DMS 273 (cell line): ENCODE measurements at regions not wholly inside any gene's neighbourhood (a gene's known extent, or its start where the extent isn't known, plus 50 kb on each side); places are given as distances from the start of the nearest gene placed in this dataset.

Experiments
- DNase-seq: peaks from one replicate; lab custom pipeline; 2025; ENCODE audit not compliant: unreplicated experiment; lab: John Stamatoyannopoulos, UW

DNA sequence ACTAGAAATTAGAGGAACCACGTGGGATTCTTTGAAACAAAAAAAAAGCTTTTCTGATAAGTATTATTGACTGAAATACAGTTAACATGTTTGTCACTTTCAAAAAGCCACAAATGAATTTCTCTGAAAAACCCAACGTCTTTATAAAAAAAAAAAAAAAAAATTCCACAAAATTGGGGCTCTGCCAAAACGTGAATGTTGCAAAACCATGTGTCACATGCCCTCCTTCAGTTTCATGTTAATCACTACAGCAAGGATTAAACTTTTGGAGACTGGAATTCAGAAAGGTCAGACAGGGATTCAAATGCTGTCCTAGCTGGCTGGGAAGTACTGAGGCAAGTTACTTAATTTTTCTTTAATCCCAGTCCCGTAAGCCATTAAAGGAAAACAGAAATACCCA is 278.0 kb upstream of the KLF14 start:
- peak; percentile 63 for DNase-seq

DNA sequence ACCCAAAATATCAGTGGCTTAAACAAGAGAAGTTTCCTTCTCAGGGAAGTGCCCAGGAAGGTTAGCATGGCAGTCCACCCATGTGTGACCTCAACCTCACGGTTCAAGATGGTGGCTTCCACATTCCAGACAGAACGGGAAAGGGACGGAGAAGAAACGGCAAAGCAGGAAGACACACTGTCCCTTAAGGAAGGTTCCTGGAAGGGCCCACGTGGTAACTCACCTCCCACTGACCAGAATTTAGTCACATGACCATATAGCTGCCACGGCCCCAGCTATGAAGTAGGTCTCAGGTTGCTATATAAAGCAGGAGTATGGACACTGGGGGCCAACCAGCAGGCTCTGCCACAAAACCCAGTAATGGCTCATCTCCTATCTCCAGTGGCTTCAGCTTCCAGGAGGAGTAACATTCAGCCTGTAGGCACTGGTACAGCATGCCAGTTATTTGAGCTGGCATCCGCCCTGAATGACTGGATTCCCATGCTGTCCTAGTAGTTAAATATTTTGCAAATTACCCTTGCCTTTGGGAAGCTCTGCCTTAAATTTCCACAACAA is 278.5 kb upstream of the KLF14 start:
- DNase-seq = peak; percentile 53

DNA sequence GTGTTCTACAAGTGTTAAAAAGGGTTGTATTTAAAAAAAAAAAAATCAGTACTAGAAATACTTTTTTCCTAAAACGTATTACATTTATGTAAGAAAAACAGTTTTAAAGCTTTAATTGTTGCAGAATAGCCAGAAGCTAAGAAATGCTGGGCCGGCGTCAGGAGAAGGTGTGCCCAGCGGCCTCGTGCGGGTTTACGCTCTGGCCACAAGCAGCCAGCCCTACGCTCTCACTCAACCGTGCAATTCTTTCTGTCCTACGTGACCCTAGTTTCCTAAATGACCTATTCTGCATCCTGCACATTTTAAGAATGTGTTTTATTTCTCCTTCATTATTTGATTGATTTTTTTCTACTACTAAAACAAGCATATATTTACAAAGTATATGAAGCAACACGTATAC is 279.7 kb upstream of the KLF14 start:
- DNase-seq = no peak

DNA sequence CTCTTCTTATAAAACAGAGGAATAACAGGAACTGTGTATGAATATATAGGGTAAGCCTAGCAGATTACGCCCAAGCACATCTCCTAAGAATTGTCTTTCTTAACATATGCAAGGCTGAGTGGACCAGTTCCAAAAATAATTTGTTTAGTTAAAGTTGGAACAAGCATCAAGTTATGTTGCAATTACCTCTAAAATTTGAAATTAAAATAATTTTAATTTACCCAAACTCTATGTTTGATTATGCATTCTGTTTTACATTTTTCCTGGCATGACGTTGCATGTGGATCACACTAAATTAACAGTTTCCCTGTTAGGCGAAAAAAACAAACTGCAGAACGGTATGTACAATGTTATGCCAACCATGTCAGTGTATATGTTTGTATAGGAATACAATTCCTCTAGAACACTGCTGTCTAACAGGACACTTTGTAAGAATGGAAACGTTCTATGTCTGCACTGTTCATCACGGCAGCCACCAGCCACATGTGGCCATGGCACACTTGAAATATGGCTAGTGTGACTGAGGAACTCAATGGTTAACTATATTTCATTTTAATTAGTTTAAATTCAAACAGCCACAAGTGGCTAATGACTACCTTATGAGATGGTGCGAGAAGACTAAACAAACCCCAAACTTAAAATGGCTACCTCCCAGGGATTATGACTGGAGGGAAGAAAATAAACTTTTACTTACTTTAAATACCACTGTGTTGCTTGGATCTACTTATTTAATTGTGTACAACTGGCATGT is 281.1 kb upstream of the KLF14 start:
- DNase-seq = no peak

DNA sequence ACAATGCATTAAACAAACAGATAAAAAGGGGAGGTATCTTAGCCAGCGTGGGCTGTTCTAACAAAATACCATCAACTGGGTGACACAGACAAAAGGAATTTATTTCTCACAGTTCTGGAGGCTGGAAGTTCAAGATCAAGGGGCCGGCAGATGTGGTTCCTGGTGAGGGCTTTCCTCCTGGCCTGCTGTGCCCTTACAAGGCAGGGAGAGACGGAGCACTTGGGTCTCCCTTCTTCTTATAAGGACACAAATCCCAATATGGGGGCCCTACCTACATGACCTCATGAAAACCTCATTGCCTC is 281.6 kb upstream of the KLF14 start:
- DNase-seq = no peak

DNA sequence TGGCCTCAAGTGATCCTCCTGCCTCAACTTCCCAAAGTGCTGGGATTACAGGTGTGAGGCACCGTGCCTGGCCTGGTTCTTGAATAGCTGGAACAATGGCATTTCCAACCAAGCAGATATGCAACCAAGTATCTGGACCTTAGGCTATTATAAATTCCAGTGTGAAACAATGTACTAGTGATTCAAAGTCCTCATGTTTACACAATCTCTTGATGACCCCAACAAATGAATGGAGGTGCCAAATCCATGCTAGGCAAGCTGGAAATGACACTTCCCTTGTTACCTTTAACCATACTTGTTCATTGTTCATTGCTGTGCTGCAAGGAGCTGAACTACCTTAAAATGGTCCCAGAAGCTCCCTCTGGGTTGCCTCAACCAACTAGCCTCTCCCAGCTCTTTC is 282.2 kb upstream of the KLF14 start:
- no peak for DNase-seq

DNA sequence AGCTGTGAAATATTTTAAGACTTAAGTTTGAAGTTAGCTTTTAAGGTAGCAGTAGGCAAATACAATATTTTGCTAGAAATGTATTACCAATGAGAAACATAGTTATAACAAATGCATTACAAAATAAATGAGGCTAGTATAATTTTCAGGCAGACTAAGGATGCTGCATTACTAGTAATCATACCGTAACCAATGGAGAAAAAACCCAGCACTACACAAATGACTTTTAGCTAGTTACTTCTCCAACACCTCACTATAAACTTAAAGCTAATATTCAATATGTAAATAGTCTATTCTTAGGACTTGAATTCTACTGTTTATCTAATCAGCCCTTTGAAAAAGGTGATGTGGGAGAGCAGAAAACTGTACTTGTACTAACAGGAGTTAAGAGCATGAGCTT is 285.3 kb upstream of the KLF14 start:
- DNase-seq = no peak

DNA sequence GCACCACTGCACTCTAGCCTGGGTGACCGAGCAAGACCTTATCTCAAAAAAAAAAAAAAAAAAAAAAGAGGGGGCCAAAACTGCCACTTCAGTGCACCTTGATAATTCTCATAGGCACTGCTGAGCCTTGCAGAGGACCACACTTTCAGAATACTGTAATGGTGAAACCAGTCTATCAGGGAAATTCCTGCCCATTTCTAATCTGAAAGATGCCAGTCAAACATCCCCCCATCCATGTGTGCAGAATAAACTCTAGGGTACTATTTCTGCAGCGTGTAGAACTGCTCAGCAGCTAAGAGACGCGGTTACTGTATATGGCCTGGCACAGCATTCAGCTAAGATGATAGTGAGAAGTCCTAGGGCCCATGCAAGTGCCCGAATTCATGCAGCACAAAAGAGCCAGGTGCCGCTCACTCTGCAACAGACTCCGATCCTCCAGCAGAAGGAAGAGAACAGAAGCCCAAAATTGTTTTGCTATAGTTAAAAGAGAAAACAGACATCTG is 286.8 kb upstream of the KLF14 start:
- no peak for DNase-seq

DNA sequence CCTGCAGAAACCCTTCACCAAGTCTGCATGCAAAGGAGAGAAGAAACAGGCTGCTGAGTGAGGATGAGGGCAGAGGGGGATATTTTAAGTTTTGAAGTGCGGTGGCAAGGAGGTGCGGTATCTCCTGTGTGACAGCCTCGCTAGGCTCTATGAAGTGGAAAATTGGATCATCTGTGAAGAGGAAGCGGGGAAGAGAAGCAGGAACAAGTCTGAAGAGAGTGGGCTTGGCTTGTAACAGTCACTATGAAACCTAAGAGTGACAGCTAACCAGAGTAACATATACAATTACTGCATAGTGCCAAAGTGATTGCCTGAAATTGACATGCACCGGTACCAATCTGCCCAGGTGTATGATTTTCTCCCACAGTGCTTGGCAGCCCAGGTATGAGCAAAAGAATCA is 287.5 kb upstream of the KLF14 start:
- DNase-seq = no peak

DNA sequence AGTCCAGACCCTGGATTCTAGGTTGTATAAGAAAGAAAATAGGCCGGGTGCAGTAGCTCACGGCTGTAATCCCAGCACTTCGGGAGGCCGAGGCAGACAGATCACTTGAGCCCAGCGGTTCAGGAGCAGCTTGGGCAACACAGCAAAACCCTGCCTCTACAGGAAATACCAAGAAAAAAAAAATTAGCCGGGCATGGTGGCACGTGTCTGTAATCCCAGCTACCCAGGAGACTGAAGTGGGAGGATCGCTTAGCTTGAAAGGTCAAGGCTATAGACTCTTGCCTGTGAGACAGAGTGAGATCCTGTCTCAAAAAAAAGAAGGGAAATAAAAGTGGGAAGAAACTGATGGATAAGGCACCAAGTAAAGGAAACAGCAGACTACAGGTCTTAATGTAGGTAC is 287.9 kb upstream of the KLF14 start:
- no peak for DNase-seq

DNA sequence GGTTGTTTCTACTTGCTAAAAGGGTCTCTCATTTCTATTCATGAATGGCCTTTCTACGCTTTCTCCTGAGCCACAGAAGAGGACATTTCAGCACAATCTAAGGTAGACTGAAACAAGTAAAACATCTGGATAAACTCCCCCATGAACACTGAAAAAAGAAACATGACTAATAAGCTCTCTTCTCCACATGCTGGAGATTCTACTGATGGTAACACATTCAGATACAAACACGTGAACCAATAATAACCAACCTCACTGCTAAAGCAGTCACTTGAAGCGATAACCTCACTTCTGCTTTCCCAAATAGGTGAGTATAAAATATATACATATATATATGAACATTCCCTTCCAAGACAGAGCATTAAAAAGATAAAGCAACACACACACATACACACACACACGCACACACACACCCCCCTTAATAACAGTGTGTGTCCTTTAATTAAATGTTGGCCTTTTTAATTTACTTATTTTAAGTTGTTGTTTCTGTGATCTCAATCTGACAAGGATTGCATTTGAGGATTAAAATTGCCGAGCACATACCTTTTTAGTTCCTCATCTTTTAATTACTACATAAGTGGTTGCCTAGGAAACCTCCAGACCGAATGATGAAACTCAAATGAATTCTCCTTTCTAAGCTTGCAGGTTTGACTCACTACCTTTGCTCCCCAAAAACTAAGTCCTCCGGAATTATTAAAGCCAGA is 292.4 kb upstream of the KLF14 start:
- no peak for DNase-seq

DNA sequence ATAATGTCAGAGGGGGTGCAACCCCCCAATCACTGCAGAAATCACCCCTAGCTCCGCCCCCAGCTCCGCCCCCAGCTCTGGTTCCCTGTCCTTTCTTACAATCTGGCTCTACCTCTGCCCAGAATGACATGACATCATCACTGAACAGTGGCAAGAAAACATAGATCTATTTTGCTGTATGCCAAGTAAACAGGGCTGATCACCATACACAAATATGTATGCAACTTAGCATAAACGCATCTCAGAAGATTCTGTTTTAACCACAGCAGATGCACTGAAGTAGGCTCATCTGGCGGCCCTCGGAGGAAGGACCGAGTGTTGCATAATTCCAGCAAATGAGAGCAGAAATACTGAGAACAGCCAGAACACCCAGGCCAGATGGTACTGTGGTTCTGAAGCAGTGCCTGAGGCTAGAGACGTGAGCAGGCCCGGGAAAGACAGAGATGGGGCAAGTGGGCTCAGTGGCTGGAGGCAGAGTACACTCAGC is 293.3 kb upstream of the KLF14 start:
- peak; percentile 92 for DNase-seq

DNA sequence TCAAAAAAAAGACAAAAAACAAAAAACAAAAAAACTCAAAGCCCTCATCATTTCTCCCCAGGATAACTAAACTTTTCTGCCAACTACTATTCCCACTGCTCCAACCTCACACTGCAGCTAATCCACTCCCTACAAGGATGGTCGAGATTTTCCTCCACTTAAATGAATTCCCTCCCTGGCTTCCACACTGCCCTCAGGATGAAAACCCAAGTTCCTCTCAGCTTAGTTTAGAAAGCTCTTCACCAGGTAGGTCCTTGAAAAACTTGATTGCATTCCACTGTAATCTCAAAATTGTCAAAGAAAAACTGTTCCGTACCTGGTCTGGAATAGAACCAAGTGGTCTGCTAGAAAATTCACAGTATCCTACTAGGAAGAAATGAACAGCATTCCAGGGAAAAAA is 294.3 kb upstream of the KLF14 start:
- no peak for DNase-seq

DNA sequence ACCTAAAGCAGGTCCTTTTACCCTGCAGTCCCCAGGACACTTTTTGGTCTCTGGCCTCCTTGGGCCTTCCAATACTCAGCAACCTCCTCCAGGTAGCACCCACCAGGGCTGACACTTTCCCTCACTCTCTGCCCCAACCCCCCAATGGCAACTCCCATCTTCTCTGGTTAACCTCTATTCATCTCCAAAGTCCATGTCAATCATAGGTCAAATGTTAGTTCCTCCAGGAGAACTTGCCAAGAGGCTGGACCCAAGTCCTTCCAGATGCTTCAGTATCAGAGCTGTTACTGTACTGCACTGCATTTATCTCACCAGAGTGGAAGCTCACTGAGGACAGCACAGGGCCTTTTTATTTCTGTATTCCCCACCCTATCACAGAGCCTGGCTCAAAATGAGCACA is 295.0 kb upstream of the KLF14 start:
- DNase-seq = no peak

DNA sequence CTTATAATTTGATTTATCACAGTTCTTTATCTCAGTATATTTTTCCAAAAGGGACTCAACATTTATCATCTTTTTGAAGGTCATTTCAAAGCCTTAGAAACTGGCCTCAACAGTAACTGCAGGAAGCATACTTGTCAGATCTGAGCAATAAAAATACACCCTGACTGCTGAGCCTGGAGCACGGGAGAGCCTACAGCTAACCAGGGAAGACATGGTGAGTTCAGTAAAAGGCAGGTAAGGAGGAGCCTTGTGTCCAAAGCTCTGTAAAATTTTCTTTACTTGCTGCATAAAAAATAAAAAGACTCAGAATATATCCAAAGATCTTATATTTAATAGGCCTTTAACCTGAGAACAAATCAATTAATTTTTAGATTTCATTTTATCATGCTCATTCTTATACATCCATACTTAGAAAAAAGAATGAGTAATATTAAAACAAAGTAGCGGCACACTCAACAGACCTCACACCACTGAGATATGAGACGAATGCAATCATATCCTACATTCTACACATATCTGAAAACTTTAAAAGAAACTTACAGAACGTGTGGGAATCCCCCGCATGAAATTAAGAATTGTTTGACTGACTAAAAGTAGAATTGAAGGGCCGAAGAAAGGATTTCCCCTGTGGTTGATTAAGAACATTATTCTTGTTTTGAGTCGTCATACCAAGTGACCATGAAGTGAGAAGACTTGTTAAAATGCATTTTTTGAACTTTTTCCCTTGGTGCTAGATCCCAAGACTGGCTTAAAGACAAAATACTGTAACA is 296.4 kb upstream of the MKLN1 start:
- no peak for DNase-seq

DNA sequence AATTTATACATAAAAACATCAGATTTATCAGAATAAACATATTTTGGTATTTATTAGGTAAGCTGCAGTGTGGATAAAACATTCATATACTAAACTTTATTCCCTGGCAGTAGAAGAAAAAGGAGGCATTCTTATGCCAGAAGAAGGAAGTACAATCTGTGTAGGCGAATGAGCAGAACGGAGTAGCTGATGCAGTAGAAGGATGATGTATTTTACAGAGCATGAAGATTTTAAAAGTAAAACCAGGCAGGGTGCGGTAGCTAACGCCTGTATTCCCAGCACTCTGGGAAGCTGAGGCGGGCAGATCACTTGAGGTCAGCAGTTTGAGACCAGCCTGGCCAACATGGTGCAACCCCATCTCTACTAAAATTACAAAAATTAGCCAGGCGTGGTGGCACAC is 294.9 kb upstream of the MKLN1 start:
- no peak for DNase-seq

DNA sequence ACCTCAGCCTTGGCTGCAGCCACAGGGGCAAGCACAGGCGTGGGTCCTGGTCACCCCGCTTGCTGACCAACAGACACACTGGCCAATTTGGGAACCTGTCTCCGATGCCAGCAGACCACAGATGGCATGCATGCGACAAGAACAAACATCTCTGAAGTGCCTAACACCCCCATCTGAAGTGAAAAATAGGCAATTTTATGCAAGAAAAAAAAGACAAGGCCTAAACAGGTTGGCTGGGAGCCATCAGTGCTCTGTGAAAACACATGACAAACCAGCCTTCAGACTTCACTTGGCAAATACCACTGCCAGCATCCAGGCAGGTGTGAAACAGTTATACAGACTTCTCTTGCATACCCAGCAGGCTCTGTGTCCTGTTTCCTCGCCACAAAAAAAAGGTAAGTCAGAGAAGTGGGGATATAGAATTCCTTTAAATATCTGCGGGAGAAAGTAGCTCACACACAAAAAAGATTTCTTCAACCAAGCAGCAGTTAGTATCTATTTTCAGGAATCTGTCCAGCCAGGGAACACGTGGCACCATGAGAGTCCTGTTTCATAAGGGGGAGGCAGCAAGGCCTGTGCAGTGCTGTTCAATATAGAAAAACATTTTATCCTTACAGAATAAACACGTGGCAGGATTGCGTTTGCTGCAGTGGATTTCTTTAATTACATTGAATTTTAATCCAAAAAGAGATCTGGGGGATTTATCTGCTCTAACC is 293.4 kb upstream of the MKLN1 start:
- peak; percentile 74 for DNase-seq

DNA sequence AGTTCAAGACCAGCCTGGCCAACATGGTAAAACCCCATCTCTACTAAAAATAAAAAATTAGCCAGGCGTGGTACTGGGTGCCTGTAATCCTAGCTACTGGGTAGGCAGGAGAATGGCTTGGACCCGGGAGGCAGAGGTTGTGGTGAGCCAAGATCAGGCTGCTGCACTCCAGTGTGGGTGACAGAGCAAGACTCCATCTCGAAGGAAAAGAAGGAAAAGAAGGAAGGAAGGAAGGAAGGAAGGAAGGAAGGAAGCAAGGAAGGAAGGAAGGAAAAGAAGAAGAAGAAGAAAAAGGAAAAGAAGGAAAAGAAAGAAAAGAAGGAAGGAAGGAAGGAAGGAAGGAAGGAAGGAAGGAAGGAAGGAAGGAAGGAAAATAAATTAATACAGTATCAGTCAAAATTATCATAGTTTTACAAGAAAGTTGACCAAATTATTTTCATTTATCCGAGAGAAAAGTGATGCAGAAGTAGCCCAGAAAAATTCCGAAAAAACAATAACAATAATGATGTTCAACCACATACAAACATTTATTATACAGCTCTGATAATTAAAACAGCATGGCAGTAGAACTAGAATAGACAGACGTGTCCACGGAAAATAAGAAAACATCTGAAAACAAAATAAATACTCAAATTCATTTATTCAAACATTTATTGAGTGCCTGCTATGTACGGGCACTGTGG is 292.4 kb upstream of the MKLN1 start:
- DNase-seq = no peak

DNA sequence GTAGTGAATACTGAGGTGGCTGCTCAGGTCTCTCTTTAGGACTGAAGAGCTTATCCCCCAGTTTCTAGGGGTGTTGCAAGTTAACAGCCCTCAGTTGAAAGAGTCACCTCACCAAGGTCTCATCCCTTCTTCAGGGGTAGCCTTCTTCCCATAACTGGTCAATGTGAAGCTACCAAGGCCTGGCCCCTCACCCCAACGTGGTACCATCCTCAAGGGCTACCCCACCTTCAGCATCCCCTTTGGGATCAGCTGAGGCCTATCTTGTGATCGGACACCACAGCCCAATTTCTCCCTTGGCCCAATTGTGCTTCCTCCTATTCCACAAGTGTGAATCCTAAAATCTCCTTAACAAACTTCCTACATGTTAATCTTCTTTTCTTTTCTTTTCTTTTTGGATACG is 289.5 kb upstream of the MKLN1 start:
- DNase-seq = no peak

DNA sequence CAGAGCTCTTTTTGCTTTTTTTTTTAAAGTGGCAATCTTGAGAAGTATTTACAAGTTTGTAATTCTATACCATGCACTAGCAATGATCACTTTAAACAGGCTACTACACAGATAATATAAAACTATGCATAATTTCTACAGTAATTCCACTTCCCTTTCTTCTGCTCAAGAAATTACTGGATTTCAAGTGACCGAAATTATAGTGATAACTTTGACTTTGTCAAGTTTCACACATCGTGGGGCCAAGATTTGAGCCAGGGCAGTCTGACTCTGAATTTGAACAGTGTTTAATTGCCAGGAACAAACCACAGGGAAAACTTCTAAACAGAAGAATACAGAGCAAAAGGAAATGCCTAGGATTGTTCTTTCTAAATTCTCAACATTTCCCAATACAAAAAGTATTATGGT is 288.3 kb upstream of the MKLN1 start:
- no peak for DNase-seq
